ENCODE measurements at regions not wholly inside any gene's neighbourhood (a gene's known extent, or its start where the extent isn't known, plus 50 kb on each side); places are given as distances from the start of the nearest gene placed in this dataset.

- TF ChIP-seq, protein P1, sequence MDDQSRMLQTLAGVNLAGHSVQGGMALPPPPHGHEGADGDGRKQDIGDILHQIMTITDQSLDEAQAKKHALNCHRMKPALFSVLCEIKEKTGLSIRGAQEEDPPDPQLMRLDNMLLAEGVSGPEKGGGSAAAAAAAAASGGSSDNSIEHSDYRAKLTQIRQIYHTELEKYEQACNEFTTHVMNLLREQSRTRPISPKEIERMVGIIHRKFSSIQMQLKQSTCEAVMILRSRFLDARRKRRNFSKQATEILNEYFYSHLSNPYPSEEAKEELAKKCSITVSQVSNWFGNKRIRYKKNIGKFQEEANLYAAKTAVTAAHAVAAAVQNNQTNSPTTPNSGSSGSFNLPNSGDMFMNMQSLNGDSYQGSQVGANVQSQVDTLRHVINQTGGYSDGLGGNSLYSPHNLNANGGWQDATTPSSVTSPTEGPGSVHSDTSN (CRISPR knock-in tag; IDR thresholded peaks at IDR 0.05): no peak
- TF ChIP-seq, protein P2, sequence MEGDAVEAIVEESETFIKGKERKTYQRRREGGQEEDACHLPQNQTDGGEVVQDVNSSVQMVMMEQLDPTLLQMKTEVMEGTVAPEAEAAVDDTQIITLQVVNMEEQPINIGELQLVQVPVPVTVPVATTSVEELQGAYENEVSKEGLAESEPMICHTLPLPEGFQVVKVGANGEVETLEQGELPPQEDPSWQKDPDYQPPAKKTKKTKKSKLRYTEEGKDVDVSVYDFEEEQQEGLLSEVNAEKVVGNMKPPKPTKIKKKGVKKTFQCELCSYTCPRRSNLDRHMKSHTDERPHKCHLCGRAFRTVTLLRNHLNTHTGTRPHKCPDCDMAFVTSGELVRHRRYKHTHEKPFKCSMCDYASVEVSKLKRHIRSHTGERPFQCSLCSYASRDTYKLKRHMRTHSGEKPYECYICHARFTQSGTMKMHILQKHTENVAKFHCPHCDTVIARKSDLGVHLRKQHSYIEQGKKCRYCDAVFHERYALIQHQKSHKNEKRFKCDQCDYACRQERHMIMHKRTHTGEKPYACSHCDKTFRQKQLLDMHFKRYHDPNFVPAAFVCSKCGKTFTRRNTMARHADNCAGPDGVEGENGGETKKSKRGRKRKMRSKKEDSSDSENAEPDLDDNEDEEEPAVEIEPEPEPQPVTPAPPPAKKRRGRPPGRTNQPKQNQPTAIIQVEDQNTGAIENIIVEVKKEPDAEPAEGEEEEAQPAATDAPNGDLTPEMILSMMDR (tag by site-specific recombination; IDR thresholded peaks at IDR 0.05): no peak
- TF ChIP-seq, protein P3, sequence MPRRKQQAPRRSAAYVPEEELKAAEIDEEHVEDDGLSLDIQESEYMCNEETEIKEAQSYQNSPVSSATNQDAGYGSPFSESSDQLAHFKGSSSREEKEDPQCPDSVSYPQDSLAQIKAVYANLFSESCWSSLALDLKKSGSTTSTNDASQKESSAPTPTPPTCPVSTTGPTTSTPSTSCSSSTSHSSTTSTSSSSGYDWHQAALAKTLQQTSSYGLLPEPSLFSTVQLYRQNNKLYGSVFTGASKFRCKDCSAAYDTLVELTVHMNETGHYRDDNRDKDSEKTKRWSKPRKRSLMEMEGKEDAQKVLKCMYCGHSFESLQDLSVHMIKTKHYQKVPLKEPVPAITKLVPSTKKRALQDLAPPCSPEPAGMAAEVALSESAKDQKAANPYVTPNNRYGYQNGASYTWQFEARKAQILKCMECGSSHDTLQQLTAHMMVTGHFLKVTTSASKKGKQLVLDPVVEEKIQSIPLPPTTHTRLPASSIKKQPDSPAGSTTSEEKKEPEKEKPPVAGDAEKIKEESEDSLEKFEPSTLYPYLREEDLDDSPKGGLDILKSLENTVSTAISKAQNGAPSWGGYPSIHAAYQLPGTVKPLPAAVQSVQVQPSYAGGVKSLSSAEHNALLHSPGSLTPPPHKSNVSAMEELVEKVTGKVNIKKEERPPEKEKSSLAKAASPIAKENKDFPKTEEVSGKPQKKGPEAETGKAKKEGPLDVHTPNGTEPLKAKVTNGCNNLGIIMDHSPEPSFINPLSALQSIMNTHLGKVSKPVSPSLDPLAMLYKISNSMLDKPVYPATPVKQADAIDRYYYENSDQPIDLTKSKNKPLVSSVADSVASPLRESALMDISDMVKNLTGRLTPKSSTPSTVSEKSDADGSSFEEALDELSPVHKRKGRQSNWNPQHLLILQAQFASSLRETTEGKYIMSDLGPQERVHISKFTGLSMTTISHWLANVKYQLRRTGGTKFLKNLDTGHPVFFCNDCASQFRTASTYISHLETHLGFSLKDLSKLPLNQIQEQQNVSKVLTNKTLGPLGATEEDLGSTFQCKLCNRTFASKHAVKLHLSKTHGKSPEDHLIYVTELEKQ (tag by site-specific recombination; IDR thresholded peaks at IDR 0.05; ENCODE audit: borderline replicate concordance): no peak
- no peak for TF ChIP-seq BCL6B (tag by site-specific recombination; IDR thresholded peaks at IDR 0.05)
- TF ChIP-seq ZNF707 (tag by site-specific recombination; IDR thresholded peaks at IDR 0.05): no peak
Measured at GRCh38 chr9:24881361-24881760, 335.7 kb upstream of the IZUMO3 start.

All from HEK293 (cell line).